CD14-positive monocyte (primary cell): ENCODE measurements at regions not wholly inside any gene's neighbourhood (a gene's known extent, or its start where the extent isn't known, plus 50 kb on each side); places are given as distances from the start of the nearest gene placed in this dataset.

Source experiments
- DNase-seq, 3 donors: peaks; one replicate each; pipeline ENCODE4 v3.0.0-alpha.2; 2011 to 2022
- H2AFZ ChIP-seq: 2 replicates; pipeline ENCODE4 v1.6.0; 2012; ENCODE audit warnings: mild to moderate bottlenecking, low read depth, low read length, inconsistent platforms; ENCODE audit not compliant: insufficient read depth, poor library complexity, severe bottlenecking
- H3K27ac ChIP-seq, 2 donors: 1 replicate in 1 of 2; 2 replicates in 1 of 2; pipeline ENCODE4 v1.5.1; 2012 to 2013; ENCODE audit warnings: low read length in 2 of 2, control low read depth in 1 of 2, inconsistent platforms in 1 of 2, low read depth in 1 of 2, mild to moderate bottlenecking in 1 of 2
- H3K27me3 ChIP-seq, 2 donors: one replicate each; pipeline versions ENCODE4 v1.6.0 to v1.6.1; 2011 to 2013; ENCODE audit warnings: low read length in 2 of 2; ENCODE audit not compliant: control insufficient read depth in 2 of 2, insufficient read depth in 2 of 2
- H3K36me3 ChIP-seq, 2 donors: replicated peaks in 1 of 2; 1 replicate in 1 of 2; 2 replicates in 1 of 2; pipeline versions ENCODE4 v1.5.1 to v1.6.1; 2012 to 2013; ENCODE audit warnings: low read length in 2 of 2, control low read depth in 1 of 2, inconsistent platforms in 1 of 2, mild to moderate bottlenecking in 1 of 2; ENCODE audit not compliant: insufficient read depth in 2 of 2, control insufficient read depth in 1 of 2
- H3K4me1 ChIP-seq, 2 donors: 1 replicate in 1 of 2; 2 replicates in 1 of 2; pipeline versions ENCODE4 v1.5.1 to v1.6.1; 2012 to 2013; ENCODE audit warnings: low read length in 2 of 2, control low read depth in 1 of 2, inconsistent platforms in 1 of 2, mild to moderate bottlenecking in 1 of 2, moderate library complexity in 1 of 2; ENCODE audit not compliant: insufficient read depth in 2 of 2, control insufficient read depth in 1 of 2
- H3K4me2 ChIP-seq: replicated peaks from 2 replicates; pipeline ENCODE3; 2012; ENCODE audit warnings: low read length, moderate library complexity, mild to moderate bottlenecking; ENCODE audit not compliant: poor library complexity, severe bottlenecking; ENCODE audit errors: extremely low read depth
- H3K4me3 ChIP-seq, 3 experiments: fragments of 200-600 bp in 1 of 3; sonication (generic) in 1 of 3; replicated peaks in 1 of 3; 1 replicate in 2 of 3; 2 replicates in 1 of 3; pipeline ENCODE4 v1.5.1; 2011 to 2013; ENCODE audit warnings: low read length in 3 of 3, mild to moderate bottlenecking in 3 of 3, control low read depth in 2 of 3, low read depth in 2 of 3, inconsistent platforms in 1 of 3, moderate library complexity in 1 of 3
- H3K79me2 ChIP-seq: 2 replicates; pipeline ENCODE4 v1.6.0; 2012; ENCODE audit warnings: mild to moderate bottlenecking, control low read depth, inconsistent platforms, low read length, moderate library complexity; ENCODE audit not compliant: insufficient read depth
- H3K9ac ChIP-seq: 2 replicates; pipeline ENCODE4 v1.6.0; 2017; ENCODE audit warnings: low read length, mild to moderate bottlenecking; ENCODE audit not compliant: insufficient read depth, poor library complexity, severe bottlenecking
- H3K9me3 ChIP-seq, 2 donors: replicated peaks in 1 of 2; 1 replicate in 1 of 2; 2 replicates in 1 of 2; pipeline versions ENCODE4 v1.5.1 to v1.6.1; 2012 to 2013; ENCODE audit warnings: low read length in 2 of 2, control low read depth in 1 of 2; ENCODE audit not compliant: control insufficient read depth in 1 of 2, insufficient read depth in 1 of 2
- H4K20me1 ChIP-seq: 2 replicates; pipeline ENCODE4 v1.6.0; 2012; ENCODE audit warnings: mild to moderate bottlenecking, low read length, control low read depth, moderate library complexity; ENCODE audit not compliant: insufficient read depth
- H3K27ac Mint-ChIP-seq, 7 donors: one replicate each; pipeline ENCODE4 v1.8.0; 2020; ENCODE audit warnings: mild to moderate bottlenecking in 7 of 7, mixed read lengths in 7 of 7, moderate library complexity in 6 of 7, inconsistent platforms in 2 of 7
- H3K27me3 Mint-ChIP-seq, 3 donors: one replicate each; pipeline ENCODE4 v1.8.0; 2021 to 2022; ENCODE audit warnings: low read depth in 3 of 3, mild to moderate bottlenecking in 3 of 3, mixed read lengths in 3 of 3, moderate library complexity in 3 of 3, inconsistent platforms in 1 of 3
- H3K36me3 Mint-ChIP-seq, 2 donors: one replicate each; pipeline ENCODE4 v1.8.0; 2020; ENCODE audit warnings: mixed read lengths in 2 of 2, inconsistent platforms in 1 of 2, mild to moderate bottlenecking in 1 of 2
- H3K4me1 Mint-ChIP-seq: one replicate; pipeline ENCODE4 v1.8.0; 2020; ENCODE audit warnings: mild to moderate bottlenecking, mixed read lengths
- H3K4me3 Mint-ChIP-seq, 2 donors: one replicate each; pipeline ENCODE4 v1.8.0; 2020; ENCODE audit warnings: mild to moderate bottlenecking in 2 of 2, mixed read lengths in 2 of 2, moderate library complexity in 1 of 2
- H3K9me3 Mint-ChIP-seq, 7 donors: one replicate each; pipeline ENCODE4 v1.8.0; 2020 to 2022; ENCODE audit warnings: mixed read lengths in 7 of 7, mild to moderate bottlenecking in 6 of 7, moderate library complexity in 6 of 7, inconsistent platforms in 2 of 7
- CTCF ChIP-seq: fragments of 200-600 bp; IDR thresholded peaks from one replicate; pipeline ENCODE4 v1.8.0; 2022; ENCODE audit warnings: antibody characterized with exemption, mild to moderate bottlenecking
- WGBS: methylation state at CpG from one replicate; pipeline ENCODE4 v1.1.5; 2013; ENCODE audit warnings: missing lambda C conversion rate; ENCODE audit not compliant: insufficient coverage; 5-methylcytosine and 5-hydroxymethylcytosine counted together
- intact Hi-C, 2 donors: fragments of 100-400 bp; cut with micrococcal nuclease; formaldehyde crosslinking; loops; one replicate each; pipeline versions ENCODE4 v1.15.0 to v1.15.1; 2023

GRCh38 chr3:147514366-147515160, 105.4 kb downstream of the ZIC1 start:
- intact Hi-C loops, result no loop called here
- H3K36me3 Mint-ChIP-seq, result no peaks in the 10 kb centered on the region
- no peaks in the 10 kb centered on the region for H3K36me3 ChIP-seq
- no peak for DNase-seq
- H3K9me3 ChIP-seq, result no peaks in the 10 kb centered on the region
- H3K9me3 Mint-ChIP-seq, result peaks cover 0 to 6% (median 2%) of the 10 kb centered on the region in 7 donors
- H3K27me3 ChIP-seq, result no peaks in the 10 kb centered on the region
- H3K27me3 Mint-ChIP-seq, result no peaks in the 10 kb centered on the region
- no peaks in the 10 kb centered on the region for H4K20me1 ChIP-seq
- no peak overlapping the region for H3K9ac ChIP-seq
- H3K4me3 ChIP-seq, result no peak overlapping the region
- H2AFZ ChIP-seq, result no peak overlapping the region
- 83% methylated on average over 2 of the region's 8 CpGs for WGBS
- no peak overlapping the region for H3K27ac ChIP-seq
- H3K4me1 Mint-ChIP-seq, result no peaks in the 10 kb centered on the region
- no peak overlapping the region for H3K4me2 ChIP-seq
- no peak for TF ChIP-seq CTCF
- no peaks in the 10 kb centered on the region for H3K79me2 ChIP-seq
- H3K27ac Mint-ChIP-seq, result no peak overlapping the region
- H3K4me3 Mint-ChIP-seq, result no peak overlapping the region
- no peaks in the 10 kb centered on the region for H3K4me1 ChIP-seq

- intact Hi-C loops, result no loop called here
- no peak overlapping the region for H3K27ac Mint-ChIP-seq
These were observed 109.3 kb downstream of the ZIC1 start for GRCh38 chr3:147518465-147518864.

More at GRCh38 chr3:147518465-147518864, 109.3 kb downstream of the ZIC1 start:
- Mint-ChIP-seq H3K27me3 (no peaks in the 10 kb centered on the region), H3K4me1 (no peaks in the 10 kb centered on the region), H3K4me3 (no peak overlapping the region), H3K9me3 (peaks cover 0 to 6% (median 2%) of the 10 kb centered on the region in 7 donors), H3K36me3 (no peaks in the 10 kb centered on the region)
- Histone ChIP-seq H3K4me2 (no peak overlapping the region), H3K27me3 (no peaks in the 10 kb centered on the region), H3K9ac (no peak overlapping the region), H4K20me1 (no peaks in the 10 kb centered on the region), H3K79me2 (no peaks in the 10 kb centered on the region), H3K4me3 (no peak overlapping the region), H3K4me1 (no peaks in the 10 kb centered on the region), H2AFZ (no peak overlapping the region), H3K27ac (no peak overlapping the region), H3K9me3 (no peaks in the 10 kb centered on the region), H3K36me3 (no peaks in the 10 kb centered on the region)
- TF ChIP-seq CTCF, result no peak
- DNase-seq, result no peak
- WGBS, result 40% methylated on average over 2 of the region's 6 CpGs
